Endothelial cell of umbilical vein (primary cell): ENCODE measurements at regions not wholly inside any gene's neighbourhood (a gene's known extent, or its start where the extent isn't known, plus 50 kb on each side); places are given as distances from the start of the nearest gene placed in this dataset.

ENCODE experiments used
- BruUV-seq: library from RNA; stranded (reverse); fragments of 400-500 nt; replicated peaks from 2 replicates; lab custom pipeline; 2021; lab: Mats Ljungman, UMichigan
- CTCF ChIA-PET: fragments of 300-600, 350-600 bp; sonication (Branson Sonifier 250); formaldehyde crosslinking; loops from one replicate; lab custom pipeline; 2021; ENCODE audit warnings: antibody characterized with exemption, inconsistent platforms; lab: Charles Lee
- POLR2A ChIA-PET: fragments of 300-600, 350-600 bp; sonication (Branson Sonifier 250); formaldehyde crosslinking; loops from one replicate; lab custom pipeline; 2021; ENCODE audit warnings: antibody characterized with exemption, inconsistent platforms; lab: Charles Lee
- DNase-seq: peaks from one replicate; pipeline ENCODE4 v3.0.0-alpha.2; 2011; ENCODE audit warnings: low read depth, low spot score
- FAIRE-seq: peaks from 2 replicates; lab custom pipeline; 2011; peaks lifted over from hg19 to GRCh38; lab: Jason Lieb, UNC
- H2AFZ ChIP-seq: 2 replicates; pipeline ENCODE4 v1.6.0; 2012; ENCODE audit warnings: low read depth, low read length, control low read depth, inconsistent platforms
- H3K27ac ChIP-seq: 2 replicates; pipeline ENCODE4 v1.5.1; 2011; ENCODE audit warnings: low read depth, mild to moderate bottlenecking, control low read depth, low read length, moderate library complexity; ENCODE audit not compliant: insufficient read depth
- H3K27me3 ChIP-seq, 2 experiments: 2 replicates each; pipeline versions ENCODE4 v1.6.0 to v1.6.1; 2011; ENCODE audit warnings: low read length in 2 of 2, mixed read lengths in 1 of 2; ENCODE audit not compliant: control insufficient read depth in 2 of 2, insufficient read depth in 2 of 2
- H3K36me3 ChIP-seq, 2 experiments: 2 replicates in 1 of 2; 3 replicates in 1 of 2; pipeline ENCODE4 v1.5.1; 2011; ENCODE audit warnings: low read length in 2 of 2, mild to moderate bottlenecking in 1 of 2, moderate library complexity in 1 of 2; ENCODE audit not compliant: control insufficient read depth in 2 of 2, insufficient read depth in 2 of 2; ENCODE audit errors: extremely low read depth in 1 of 2
- H3K4me1 ChIP-seq: 3 replicates; pipeline ENCODE4 v1.5.1; 2011; ENCODE audit warnings: mild to moderate bottlenecking, low read length; ENCODE audit not compliant: control insufficient read depth, insufficient read depth; ENCODE audit errors: extremely low read depth
- H3K4me2 ChIP-seq: 2 replicates; pipeline ENCODE4 v1.6.1; 2011; ENCODE audit warnings: low read length, control low read depth, mixed read lengths; ENCODE audit not compliant: insufficient read depth
- H3K4me3 ChIP-seq, 3 experiments: fragments of 200-600 bp in 1 of 3; sonication (generic), shearing (Covaris generic) in 1 of 3; replicated peaks in 1 of 3; 2 replicates each; pipeline ENCODE4 v1.5.1; 2011 to 2016; ENCODE audit warnings: control low read depth in 3 of 3, low read length in 3 of 3, mild to moderate bottlenecking in 2 of 3, inconsistent platforms in 1 of 3, low read depth in 1 of 3, moderate library complexity in 1 of 3; ENCODE audit not compliant: insufficient read depth in 1 of 3
- H3K79me2 ChIP-seq: 2 replicates; pipeline ENCODE4 v1.6.0; 2012; ENCODE audit warnings: low read length, inconsistent platforms; ENCODE audit not compliant: control insufficient read depth, insufficient read depth
- H3K9ac ChIP-seq: replicated peaks from 2 replicates; pipeline ENCODE3; 2011; ENCODE audit warnings: low read length, control low read depth; ENCODE audit not compliant: insufficient read depth; ENCODE audit errors: extremely low read depth
- H3K9me1 ChIP-seq: replicated peaks from 3 replicates; pipeline ENCODE4 v1.6.0; 2011; ENCODE audit warnings: mild to moderate bottlenecking, low read length; ENCODE audit not compliant: control insufficient read depth, insufficient read depth; ENCODE audit errors: extremely low read depth
- H3K9me3 ChIP-seq: replicated peaks from 2 replicates; pipeline ENCODE4 v1.5.1; 2012; ENCODE audit warnings: low read length, inconsistent platforms; ENCODE audit not compliant: control insufficient read depth, insufficient read depth
- H4K20me1 ChIP-seq: replicated peaks from 2 replicates; pipeline ENCODE3; 2011; ENCODE audit warnings: mild to moderate bottlenecking, low read length; ENCODE audit not compliant: control insufficient read depth, insufficient read depth; ENCODE audit errors: extremely low read depth
- CTCF ChIP-seq, 2 donors: IDR thresholded peaks; 1 replicate in 1 of 2; 2 replicates in 1 of 2; pipeline ENCODE4 v1.5.1; 2011; ENCODE audit warnings: low read length in 2 of 2, mild to moderate bottlenecking in 2 of 2, moderate library complexity in 2 of 2, control low read depth in 1 of 2, inconsistent platforms in 1 of 2, low read depth in 1 of 2; ENCODE audit not compliant: insufficient read depth in 1 of 2; ENCODE audit errors: extremely low read depth in 1 of 2
- EZH2 ChIP-seq: IDR thresholded peaks from 2 replicates; pipeline ENCODE4 v1.6.1; 2012; ENCODE audit warnings: borderline replicate concordance, low read depth, mild to moderate bottlenecking, moderate library complexity, low read length, inconsistent platforms; ENCODE audit not compliant: severe bottlenecking
- FOS ChIP-seq: IDR thresholded peaks from 2 replicates; pipeline ENCODE4 v1.6.1; 2011; ENCODE audit warnings: mild to moderate bottlenecking, low read length, moderate library complexity, borderline replicate concordance; ENCODE audit not compliant: insufficient read depth
- GATA2 ChIP-seq: IDR thresholded peaks from 2 replicates; pipeline ENCODE4 v1.7.0; 2011; ENCODE audit warnings: low read depth, mild to moderate bottlenecking, moderate library complexity, mixed read lengths, low read length; ENCODE audit not compliant: insufficient read length, insufficient read depth
- JUN ChIP-seq: IDR thresholded peaks from 2 replicates; pipeline ENCODE4 v1.6.1; 2011; ENCODE audit warnings: borderline replicate concordance, low read depth; ENCODE audit not compliant: insufficient read length, insufficient read depth
- MYC ChIP-seq: IDR thresholded peaks from one replicate; pipeline ENCODE4 v1.6.1; 2011; ENCODE audit warnings: mild to moderate bottlenecking, low read depth, low read length
- POLR2A ChIP-seq: IDR thresholded peaks from 2 replicates; pipeline ENCODE4 v1.6.1; 2012; ENCODE audit warnings: low read depth, mild to moderate bottlenecking, control low read depth, low read length
- POLR2AphosphoS5 ChIP-seq: IDR thresholded peaks from 2 replicates; pipeline ENCODE4 v1.6.1; 2012; ENCODE audit warnings: low read depth, mild to moderate bottlenecking, control low read depth, low read length, moderate library complexity; ENCODE audit not compliant: insufficient read depth
- dilution Hi-C: fragments of 300-500 bp; cut with MboI; formaldehyde crosslinking; loops from one replicate; pipeline ENCODE4 v1.15.0; 2019; ENCODE audit warnings: low sequenced_read_pairs; ENCODE audit not compliant: extremely low pct_ligation_motif_present
- intact Hi-C: fragments of 100-400 bp; cut with micrococcal nuclease; formaldehyde crosslinking; loops from one replicate; pipeline ENCODE4 v1.10.0; 2022
- TF ChIP-seq, protein P1 (sequence below): IDR thresholded peaks from 2 replicates; pipeline ENCODE4 v1.6.1; 2011; ENCODE audit not compliant: insufficient read depth, insufficient read length

GRCh38 chr9:118575341-118576070 is 793.7 kb downstream of the BRINP1 start:
- Histone ChIP-seq H3K27me3 (no peaks in the 10 kb centered on the region), H3K4me1 (peaks cover 17% of the 10 kb centered on the region), H3K36me3 (no peaks in the 10 kb centered on the region), H2AFZ (no peak overlapping the region), H4K20me1 (no peaks in the 10 kb centered on the region), H3K4me3 (no peak overlapping the region), H3K9me3 (no peaks in the 10 kb centered on the region), H3K4me2 (no peak overlapping the region), H3K27ac (no peak overlapping the region), H3K9me1 (no peaks in the 10 kb centered on the region), H3K79me2 (no peaks in the 10 kb centered on the region), H3K9ac (no peak overlapping the region)
- FAIRE-seq (no peak), DNase-seq (no peak)
- intact Hi-C loops, result no loop called here
- ChIA-PET POLR2A (no interaction called here), CTCF (no interaction called here)
- TF ChIP-seq GATA2 (no peak), POLR2AphosphoS5 (no peak), FOS (no peak), JUN (no peak), POLR2A (no peak), CTCF (IDR thresholded peaks at IDR 0.05; ENCODE audit: extremely low read depth in 1 of 2, insufficient read depth in 1 of 2, low read depth in 1 of 2, low read length in 2 of 2) (no peak), EZH2 (no peak), MYC (no peak)
- TF ChIP-seq, protein P1, sequence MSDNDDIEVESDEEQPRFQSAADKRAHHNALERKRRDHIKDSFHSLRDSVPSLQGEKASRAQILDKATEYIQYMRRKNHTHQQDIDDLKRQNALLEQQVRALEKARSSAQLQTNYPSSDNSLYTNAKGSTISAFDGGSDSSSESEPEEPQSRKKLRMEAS, result no peak
- dilution Hi-C loops, result no loop called here
- no TSS peak for BruUV-seq
